Mammary epithelial cell (primary cell): ENCODE measurements at regions not wholly inside any gene's neighbourhood (a gene's known extent, or its start where the extent isn't known, plus 50 kb on each side); places are given as distances from the start of the nearest gene placed in this dataset.

ENCODE experiments used
- EZH2 ChIP-seq: IDR thresholded peaks from 2 replicates; pipeline ENCODE4 v1.6.1; 2012; ENCODE audit warnings: low read length, inconsistent platforms, borderline replicate concordance
- TF ChIP-seq, protein P1 (sequence below), 2 donors: IDR thresholded peaks in 1 of 2; conservative IDR thresholded peaks in 1 of 2; 2 replicates each; pipeline ENCODE4 v1.5.1; 2011 to 2012; ENCODE audit warnings: inconsistent platforms in 2 of 2, low read length in 2 of 2, mild to moderate bottlenecking in 2 of 2, control low read depth in 1 of 2, low read depth in 1 of 2; ENCODE audit not compliant: insufficient read depth in 1 of 2; ENCODE audit errors: extremely low read depth in 1 of 2

DNA sequence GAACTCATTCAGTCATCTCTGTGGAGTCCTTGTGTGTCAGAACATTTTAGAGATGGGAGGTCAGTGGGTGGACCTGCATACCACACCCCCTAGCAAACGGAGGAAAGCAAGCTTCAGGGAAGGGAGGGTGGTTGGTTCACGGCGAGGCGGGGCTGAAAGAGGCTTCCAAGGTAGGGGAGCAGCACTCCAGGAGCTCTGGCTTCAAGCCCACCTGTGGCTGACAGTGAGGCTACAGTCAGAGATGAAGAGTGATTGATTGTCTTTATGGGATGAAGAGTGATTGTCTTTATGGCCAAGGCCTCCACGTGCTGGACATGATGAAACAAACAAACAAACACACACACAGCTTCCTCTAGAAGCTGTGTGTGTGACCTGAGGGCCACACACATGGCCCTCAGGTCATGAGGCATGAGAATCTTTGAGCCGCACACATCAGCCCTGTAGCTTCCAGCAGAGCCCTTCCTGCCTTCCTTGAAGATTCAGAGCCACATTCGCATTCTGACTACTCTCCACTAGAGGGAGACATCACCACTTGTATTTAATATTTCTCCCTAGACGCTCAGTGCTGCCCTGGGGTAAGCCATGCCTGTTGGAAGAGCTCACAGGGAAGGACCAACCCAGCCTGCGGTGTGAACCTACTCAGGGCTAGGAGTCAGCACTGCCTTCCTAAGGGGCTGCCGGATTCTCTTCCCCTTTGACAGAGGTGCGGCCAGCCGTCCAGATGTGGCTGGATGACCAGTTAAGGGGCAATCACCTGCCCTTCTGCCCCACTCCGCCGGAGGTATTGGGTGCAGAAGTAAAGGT, 54.4 kb upstream of the KCNA1 start:
- TF ChIP-seq, protein P1, sequence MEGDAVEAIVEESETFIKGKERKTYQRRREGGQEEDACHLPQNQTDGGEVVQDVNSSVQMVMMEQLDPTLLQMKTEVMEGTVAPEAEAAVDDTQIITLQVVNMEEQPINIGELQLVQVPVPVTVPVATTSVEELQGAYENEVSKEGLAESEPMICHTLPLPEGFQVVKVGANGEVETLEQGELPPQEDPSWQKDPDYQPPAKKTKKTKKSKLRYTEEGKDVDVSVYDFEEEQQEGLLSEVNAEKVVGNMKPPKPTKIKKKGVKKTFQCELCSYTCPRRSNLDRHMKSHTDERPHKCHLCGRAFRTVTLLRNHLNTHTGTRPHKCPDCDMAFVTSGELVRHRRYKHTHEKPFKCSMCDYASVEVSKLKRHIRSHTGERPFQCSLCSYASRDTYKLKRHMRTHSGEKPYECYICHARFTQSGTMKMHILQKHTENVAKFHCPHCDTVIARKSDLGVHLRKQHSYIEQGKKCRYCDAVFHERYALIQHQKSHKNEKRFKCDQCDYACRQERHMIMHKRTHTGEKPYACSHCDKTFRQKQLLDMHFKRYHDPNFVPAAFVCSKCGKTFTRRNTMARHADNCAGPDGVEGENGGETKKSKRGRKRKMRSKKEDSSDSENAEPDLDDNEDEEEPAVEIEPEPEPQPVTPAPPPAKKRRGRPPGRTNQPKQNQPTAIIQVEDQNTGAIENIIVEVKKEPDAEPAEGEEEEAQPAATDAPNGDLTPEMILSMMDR (conservative IDR thresholded peaks at IDR 0.05 in 1 of 2, IDR thresholded peaks at IDR 0.05 in 1 of 2; ENCODE audit: extremely low read depth in 1 of 2, insufficient read depth in 1 of 2, low read depth in 1 of 2, low read length in 2 of 2) = peak; percentile 81 to 85
- no peak for TF ChIP-seq EZH2
